Esophagus (tissue), 2 donors: ENCODE measurements at regions not wholly inside any gene's neighbourhood (a gene's known extent, or its start where the extent isn't known, plus 50 kb on each side); places are given as distances from the start of the nearest gene placed in this dataset.

Experiments
- H3K27ac ChIP-seq, 2 donors: one replicate each; pipeline ENCODE4 v1.5.1; 2013; ENCODE audit warnings: low read depth in 2 of 2, mild to moderate bottlenecking in 2 of 2, inconsistent platforms in 1 of 2, low read length in 1 of 2, moderate library complexity in 1 of 2
- H3K27me3 ChIP-seq, 2 donors: one replicate each; pipeline ENCODE4 v1.6.1; 2013; ENCODE audit warnings: low read length in 2 of 2, control low read depth in 1 of 2, mild to moderate bottlenecking in 1 of 2; ENCODE audit not compliant: insufficient read depth in 2 of 2, control insufficient read depth in 1 of 2
- H3K36me3 ChIP-seq, 2 donors: one replicate each; pipeline ENCODE4 v1.6.1; 2013; ENCODE audit warnings: low read length in 1 of 2; ENCODE audit not compliant: control insufficient read depth in 2 of 2, insufficient read depth in 2 of 2
- H3K4me1 ChIP-seq, 2 donors: one replicate each; pipeline ENCODE4 v1.6.1; 2013; ENCODE audit warnings: low read length in 1 of 2; ENCODE audit not compliant: control insufficient read depth in 2 of 2, insufficient read depth in 2 of 2
- H3K4me3 ChIP-seq, 2 donors: one replicate each; pipeline ENCODE4 v1.5.1; 2013; ENCODE audit warnings: low read length in 2 of 2, mild to moderate bottlenecking in 2 of 2, low read depth in 1 of 2, moderate library complexity in 1 of 2
- H3K9me3 ChIP-seq, 2 donors: one replicate each; pipeline ENCODE4 v1.6.1; 2013; ENCODE audit warnings: mild to moderate bottlenecking in 2 of 2, low read depth in 1 of 2, low read length in 1 of 2, moderate library complexity in 1 of 2; ENCODE audit not compliant: control insufficient read depth in 2 of 2, insufficient read depth in 1 of 2
- WGBS, 2 donors: extraction: QIAGEN DNeasy Blood & Tissue Kit; methylation state at CpG; one replicate each; pipeline ENCODE4 v1.1.7; 2013; 5-methylcytosine and 5-hydroxymethylcytosine counted together
- donor health status: healthy with polysubstance abuse.
- donor health status: Bipolar disorder and iron deficiency.

DNA sequence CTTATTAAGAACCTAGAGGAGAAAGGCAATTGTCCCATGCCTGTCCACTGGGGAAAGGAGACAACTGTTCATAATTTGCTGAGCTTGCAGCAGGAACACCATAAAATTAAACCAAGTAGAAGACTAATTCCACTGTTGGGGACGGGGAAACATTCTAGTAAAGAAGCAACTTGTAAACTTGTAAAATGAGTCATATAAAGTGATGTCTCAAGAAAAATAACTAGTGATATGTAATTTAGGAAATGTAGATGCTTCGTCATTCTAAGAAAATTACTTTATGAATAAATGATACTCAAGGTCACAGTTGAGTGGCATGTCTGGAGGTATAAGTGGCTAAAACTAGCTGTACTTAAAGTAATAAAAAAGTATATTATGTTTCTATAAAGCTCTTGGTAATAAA is 121.2 kb upstream of the MID1 start:
- H3K4me1 ChIP-seq, result no peaks in the 10 kb centered on the region
- H3K4me3 ChIP-seq, result no peak overlapping the region
- 66 to 87% methylated on average over 2 of the region's 2 CpGs for WGBS, 2 donors
- no peaks in the 10 kb centered on the region for H3K27me3 ChIP-seq
- H3K36me3 ChIP-seq, result no peaks in the 10 kb centered on the region
- H3K9me3 ChIP-seq, result no peaks in the 10 kb centered on the region
- H3K27ac ChIP-seq, result no peak overlapping the region

GRCh38 chrX:10743476-10743875 is 123.1 kb upstream of the MID1 start:
- H3K36me3 ChIP-seq, result no peaks in the 10 kb centered on the region
- no peaks in the 10 kb centered on the region for H3K27me3 ChIP-seq
- WGBS, 2 donors, result 85 to 96% methylated on average over 2 of the region's 2 CpGs
- H3K27ac ChIP-seq, result no peak overlapping the region
- no peaks in the 10 kb centered on the region for H3K9me3 ChIP-seq
- no peaks in the 10 kb centered on the region for H3K4me1 ChIP-seq
- H3K4me3 ChIP-seq, result no peak overlapping the region

DNA sequence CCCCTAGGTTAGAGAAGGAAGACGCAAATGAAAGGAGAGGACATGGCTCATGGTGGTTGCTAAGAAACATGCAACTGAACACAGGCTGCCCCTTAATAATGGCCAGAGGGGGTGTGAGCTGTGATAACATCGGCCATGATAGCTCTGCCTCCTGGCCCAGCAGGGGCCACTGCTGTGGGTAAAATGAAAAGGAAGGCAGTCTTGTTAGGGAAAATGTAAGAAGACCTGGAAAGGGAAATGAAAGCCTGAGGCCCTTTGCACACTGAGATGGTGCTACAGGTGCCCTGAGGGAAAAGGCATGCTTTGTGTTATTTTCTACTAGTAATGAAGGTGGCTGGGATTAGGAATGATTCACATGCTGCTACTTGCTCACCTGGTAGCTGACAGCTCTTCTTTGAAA is 123.6 kb upstream of the MID1 start:
- Histone ChIP-seq H3K4me1 (no peaks in the 10 kb centered on the region), H3K4me3 (no peak overlapping the region), H3K27ac (no peak overlapping the region), H3K9me3 (no peaks in the 10 kb centered on the region), H3K27me3 (no peaks in the 10 kb centered on the region), H3K36me3 (no peaks in the 10 kb centered on the region)
- WGBS, 2 donors, result 58 to 70% methylated on average over 2 of the region's 2 CpGs

DNA sequence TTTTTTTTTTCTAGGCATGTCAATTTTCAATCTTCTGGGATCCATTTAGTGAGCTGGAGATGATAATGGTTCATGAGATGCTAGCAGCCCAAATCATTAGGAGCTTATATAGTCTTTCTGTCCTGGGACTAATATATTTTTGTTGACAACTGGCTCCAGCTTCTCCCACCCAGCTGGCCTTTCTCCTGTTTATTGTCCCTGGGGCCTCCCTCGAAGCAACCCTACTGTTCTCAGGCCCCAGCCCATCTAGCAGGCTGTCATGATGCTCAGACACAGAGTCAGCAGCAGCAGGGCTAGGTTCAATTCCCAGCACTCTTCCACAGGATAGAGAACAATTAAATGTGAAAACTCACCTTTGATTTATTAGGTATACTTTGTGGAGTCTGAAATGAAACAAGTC is 127.6 kb upstream of the MID1 start:
- Histone ChIP-seq H3K4me1 (no peaks in the 10 kb centered on the region), H3K9me3 (peaks cover 0 to 2% of the 10 kb centered on the region in 2 donors), H3K27ac (no peak overlapping the region), H3K4me3 (no peak overlapping the region), H3K36me3 (no peaks in the 10 kb centered on the region), H3K27me3 (no peaks in the 10 kb centered on the region)
- 45 to 72% methylated on average over 1 of the region's 1 CpG for WGBS, 2 donors

DNA sequence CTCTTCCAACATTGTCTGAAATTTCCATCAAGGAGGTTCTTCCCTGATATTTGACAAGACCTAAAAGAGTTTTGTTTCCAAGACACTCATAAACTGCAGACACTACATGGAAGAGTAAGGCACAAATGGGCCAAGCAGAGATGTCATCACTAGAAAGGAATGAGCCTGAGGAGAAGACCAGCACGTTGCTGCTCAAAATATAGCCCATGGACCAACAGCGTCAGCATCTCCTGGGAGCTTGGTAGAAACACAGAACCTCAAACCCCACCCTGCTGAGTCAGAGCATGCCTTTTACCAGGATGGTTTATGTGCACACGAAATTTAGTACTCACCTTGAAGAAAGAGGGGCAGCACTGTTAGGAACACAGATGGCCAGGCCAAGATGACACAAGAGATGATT is 128.7 kb upstream of the MID1 start:
- Histone ChIP-seq H3K4me3 (no peak overlapping the region), H3K27ac (no peak overlapping the region), H3K4me1 (no peaks in the 10 kb centered on the region), H3K9me3 (peaks cover 0 to 2% of the 10 kb centered on the region in 2 donors), H3K36me3 (no peaks in the 10 kb centered on the region), H3K27me3 (no peaks in the 10 kb centered on the region)
- WGBS, 2 donors, result 46 to 65% methylated on average over 3 of the region's 3 CpGs

DNA sequence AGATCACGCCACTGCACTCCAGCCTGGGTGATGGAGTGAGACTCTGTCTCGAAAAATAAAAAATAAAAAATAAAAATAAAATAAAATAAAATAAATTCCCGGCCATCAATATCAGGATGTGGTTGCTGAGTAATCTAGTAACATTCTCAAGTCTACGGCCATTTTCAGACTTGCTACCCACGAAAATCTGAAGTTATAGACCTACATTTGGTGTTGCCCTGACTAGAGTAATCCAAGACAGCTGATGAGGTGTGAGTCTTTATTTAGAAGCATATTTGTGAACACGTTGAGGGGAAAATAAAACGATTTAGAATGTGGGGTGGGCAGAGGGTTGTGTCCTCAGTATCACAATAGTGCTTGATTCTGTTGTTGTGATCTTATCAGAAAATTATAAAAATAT is 130.2 kb upstream of the MID1 start:
- Histone ChIP-seq H3K27me3 (no peaks in the 10 kb centered on the region), H3K9me3 (peaks cover 0 to 2% of the 10 kb centered on the region in 2 donors), H3K4me1 (no peaks in the 10 kb centered on the region), H3K36me3 (no peaks in the 10 kb centered on the region), H3K4me3 (no peak overlapping the region), H3K27ac (no peak overlapping the region)
- WGBS, 2 donors, result 78 to 89% methylated on average over 7 of the region's 7 CpGs

DNA sequence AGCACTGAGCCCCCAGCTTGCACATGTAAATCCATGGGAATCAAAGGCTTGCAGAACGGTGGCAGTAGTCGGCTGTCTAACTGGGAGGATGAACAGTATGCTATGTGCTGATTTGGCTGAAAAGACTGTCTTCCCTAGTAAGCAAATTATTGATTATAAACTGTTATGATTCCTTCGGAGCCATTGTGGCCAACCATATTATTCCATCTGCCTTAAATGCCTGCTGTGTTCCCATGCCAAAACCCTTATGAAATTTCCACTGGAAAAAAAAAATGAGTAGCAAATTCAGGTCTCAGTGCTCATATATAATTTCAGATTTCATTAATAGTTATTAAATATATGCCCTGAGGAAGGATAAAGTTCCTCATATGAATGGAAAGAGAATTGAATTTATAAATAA is 132.7 kb upstream of the MID1 start:
- no peaks in the 10 kb centered on the region for H3K36me3 ChIP-seq
- H3K27me3 ChIP-seq, result no peaks in the 10 kb centered on the region
- H3K9me3 ChIP-seq, result peaks cover 0 to 2% of the 10 kb centered on the region in 2 donors
- H3K4me1 ChIP-seq, result peaks cover 0 to 1% of the 10 kb centered on the region in 2 donors
- no peak overlapping the region for H3K27ac ChIP-seq
- WGBS, 2 donors, result 76 to 86% methylated on average over 3 of the region's 3 CpGs
- H3K4me3 ChIP-seq, result no peak overlapping the region

DNA sequence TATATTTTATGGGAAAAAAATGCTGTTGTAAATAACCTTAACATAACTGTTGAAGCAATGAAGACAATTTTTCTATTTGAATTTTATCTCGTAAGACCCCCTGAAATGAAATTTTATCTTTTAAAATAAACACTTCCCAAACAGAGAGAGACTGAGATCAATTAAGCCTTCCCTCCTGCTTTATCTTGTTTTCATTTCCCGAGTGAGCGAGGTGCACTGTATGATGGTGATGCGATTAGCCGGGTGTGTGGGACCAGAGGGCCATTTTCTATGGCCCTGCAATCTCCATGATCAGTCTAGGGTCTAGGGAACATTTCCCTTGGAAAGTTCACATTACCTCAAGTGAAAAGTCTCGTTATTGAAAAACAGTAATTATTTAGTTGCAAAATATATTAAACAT is 134.1 kb upstream of the MID1 start:
- peaks cover 0 to 2% of the 10 kb centered on the region in 2 donors for H3K9me3 ChIP-seq
- no peak overlapping the region for H3K27ac ChIP-seq
- WGBS, 2 donors, result 79 to 94% methylated on average over 6 of the region's 6 CpGs
- no peaks in the 10 kb centered on the region for H3K36me3 ChIP-seq
- no peak overlapping the region for H3K4me3 ChIP-seq
- H3K27me3 ChIP-seq, result no peaks in the 10 kb centered on the region
- peaks cover 0 to 1% of the 10 kb centered on the region in 2 donors for H3K4me1 ChIP-seq

DNA sequence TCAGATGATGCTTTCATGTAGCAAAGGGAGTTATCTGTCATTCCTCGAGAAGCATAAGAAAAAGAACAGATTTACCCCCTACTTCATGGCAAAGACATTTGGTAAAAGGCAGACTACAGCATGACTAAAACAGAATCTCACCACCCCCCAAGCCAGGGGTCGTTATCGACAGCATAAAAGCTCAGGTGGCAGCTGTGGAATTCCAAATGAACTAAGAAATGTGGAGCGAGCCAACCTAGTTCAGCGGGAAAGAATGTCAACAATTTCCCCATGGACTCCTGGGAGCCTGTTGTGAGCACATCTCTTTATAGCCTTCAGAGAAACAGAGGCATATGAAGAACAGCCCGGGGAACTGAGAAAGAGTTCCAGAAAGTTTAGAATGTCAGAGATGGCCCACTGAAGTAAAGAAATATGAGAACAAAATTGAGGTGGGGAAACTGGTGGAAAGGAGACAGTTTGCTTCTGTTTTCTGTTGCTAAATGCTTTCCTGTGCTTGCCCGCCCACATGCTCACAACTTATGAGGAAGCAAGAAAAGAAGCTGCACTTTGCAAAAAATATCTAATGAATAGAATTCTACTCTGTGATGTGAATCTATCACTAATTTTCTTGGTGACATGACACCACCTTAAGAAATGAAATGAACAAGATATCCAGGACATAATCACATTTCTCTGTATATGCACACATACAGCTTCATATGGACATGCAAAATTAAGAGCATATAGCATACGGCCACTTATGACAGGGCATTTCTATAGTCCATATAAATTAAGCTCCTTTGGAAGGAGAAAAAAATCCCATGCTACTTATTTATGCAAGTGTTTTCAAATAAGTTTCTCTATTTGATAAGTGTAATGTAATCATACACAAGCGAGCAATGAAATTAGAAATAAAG is 135.3 kb upstream of the MID1 start:
- peaks cover 0 to 2% of the 10 kb centered on the region in 2 donors for H3K9me3 ChIP-seq
- H3K4me3 ChIP-seq, result no peak overlapping the region
- WGBS, 2 donors, result 44 to 48% methylated on average over 9 of the region's 9 CpGs
- peaks cover 0 to 1% of the 10 kb centered on the region in 2 donors for H3K4me1 ChIP-seq
- no peaks in the 10 kb centered on the region for H3K36me3 ChIP-seq
- H3K27ac ChIP-seq, result no peak overlapping the region
- no peaks in the 10 kb centered on the region for H3K27me3 ChIP-seq

DNA sequence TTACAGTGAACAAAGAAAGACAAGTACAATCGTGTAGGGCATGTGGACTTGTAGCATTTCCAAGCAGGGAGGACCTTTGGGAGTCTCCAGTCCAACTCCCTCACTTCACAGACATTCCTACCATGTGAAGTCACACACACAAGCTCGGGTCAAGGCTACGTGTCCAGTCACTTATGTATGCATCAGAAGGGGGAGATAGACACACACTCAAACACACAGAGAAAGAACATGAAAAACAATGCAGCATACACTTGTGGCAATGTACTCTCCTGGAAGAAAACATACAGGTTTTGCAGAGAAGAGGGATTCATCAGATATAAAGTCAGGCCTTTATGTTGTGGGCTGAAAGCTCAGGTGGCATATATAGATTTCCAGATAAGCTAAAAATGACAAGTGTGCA is 136.1 kb upstream of the MID1 start:
- H3K27ac ChIP-seq, result no peak overlapping the region
- no peaks in the 10 kb centered on the region for H3K27me3 ChIP-seq
- H3K4me3 ChIP-seq, result no peak overlapping the region
- WGBS, 2 donors, result 18 to 19% methylated on average over 3 of the region's 3 CpGs
- H3K4me1 ChIP-seq, result peaks cover 0 to 1% of the 10 kb centered on the region in 2 donors
- no peaks in the 10 kb centered on the region for H3K9me3 ChIP-seq
- no peaks in the 10 kb centered on the region for H3K36me3 ChIP-seq
